ENCODE measurements at regions not wholly inside any gene's neighbourhood (a gene's known extent, or its start where the extent isn't known, plus 50 kb on each side); places are given as distances from the start of the nearest gene placed in this dataset.

DNA sequence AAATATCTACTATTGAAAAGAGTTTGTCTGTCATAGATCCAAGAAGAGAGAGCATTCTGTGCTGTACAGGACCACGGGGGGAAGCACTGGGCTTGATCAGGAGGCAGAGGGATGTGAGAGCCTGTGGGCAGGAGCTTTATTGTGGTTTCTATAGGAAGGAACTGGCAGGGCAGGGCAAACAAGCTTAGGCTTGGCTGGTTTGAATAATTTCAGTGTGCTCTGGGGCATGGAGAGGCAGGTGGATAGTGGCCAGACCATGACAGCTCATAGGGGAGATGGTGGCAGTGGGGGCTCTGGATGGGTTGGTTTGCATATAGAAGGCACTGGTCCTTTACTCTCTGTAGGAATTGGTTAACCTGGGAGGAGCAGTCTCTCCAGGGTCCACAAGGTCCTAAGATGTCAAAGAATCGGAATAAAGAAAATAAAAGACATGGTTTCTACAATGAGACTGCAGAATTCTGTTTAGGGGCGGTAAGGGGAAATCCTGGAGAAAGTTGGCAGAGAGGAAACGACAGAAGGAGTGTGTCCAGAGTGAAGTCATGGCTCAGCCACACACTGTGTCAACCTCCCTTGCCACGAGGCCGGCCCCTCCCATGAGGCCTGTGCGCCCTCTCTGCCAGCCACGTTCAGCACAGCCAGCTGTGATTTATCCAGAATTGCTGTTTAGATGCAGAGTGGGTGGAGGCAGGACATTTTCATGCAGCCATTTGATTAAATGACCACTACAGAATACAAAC lies 81.7 kb upstream of the PGBD5 start:
- TF ChIP-seq CTCF (conservative IDR thresholded peaks at IDR 0.05; ENCODE audit: low read depth, low read length) (no peak), EZH2 (IDR thresholded peaks at IDR 0.05; ENCODE audit: borderline replicate concordance, low read depth, low read length, poor library complexity, severe bottlenecking) (no peak)

All from A673 (cell line).